Fibroblast of lung (primary cell): ENCODE measurements at regions not wholly inside any gene's neighbourhood (a gene's known extent, or its start where the extent isn't known, plus 50 kb on each side); places are given as distances from the start of the nearest gene placed in this dataset.
A peak's percentile ranks its signal among the peaks of the same experiment; 100 is the strongest.

Experiments used
- DNase-seq, 2 donors: peaks; one replicate each; pipeline versions ENCODE4 v3.0.0 to v3.0.0-alpha.2; 2010; ENCODE audit warnings: low read depth in 2 of 2
- H2AFZ ChIP-seq: 2 replicates; pipeline ENCODE4 v1.5.1; 2012; ENCODE audit warnings: low read length, control low read depth, inconsistent platforms
- H3K27ac ChIP-seq: 2 replicates; pipeline ENCODE4 v1.5.1; 2011; ENCODE audit warnings: low read length, control low read depth; ENCODE audit not compliant: insufficient read depth
- H3K27me3 ChIP-seq: 2 replicates; pipeline ENCODE4 v1.5.1; 2011; ENCODE audit warnings: mild to moderate bottlenecking, low read length; ENCODE audit not compliant: control insufficient read depth, insufficient read depth
- H3K36me3 ChIP-seq: 2 replicates; pipeline ENCODE4 v1.5.1; 2011; ENCODE audit warnings: low read length; ENCODE audit not compliant: control insufficient read depth, insufficient read depth
- H3K4me1 ChIP-seq: 2 replicates; pipeline ENCODE4 v1.5.1; 2011; ENCODE audit warnings: low read length; ENCODE audit not compliant: control insufficient read depth, insufficient read depth; ENCODE audit errors: extremely low read depth
- H3K4me2 ChIP-seq: 2 replicates; pipeline ENCODE4 v1.5.1; 2011; ENCODE audit warnings: low read length, control low read depth; ENCODE audit not compliant: insufficient read depth; ENCODE audit errors: extremely low read depth
- H3K4me3 ChIP-seq, 4 experiments: fragments of 200-600 bp in 1 of 4; sonication (generic) in 1 of 4; replicated peaks in 1 of 4; 2 replicates each; pipeline ENCODE4 v1.5.1; 2011 to 2016; ENCODE audit warnings: low read length in 4 of 4, low read depth in 3 of 4, mild to moderate bottlenecking in 3 of 4, control low read depth in 2 of 4, inconsistent platforms in 1 of 4, mixed read lengths in 1 of 4; ENCODE audit not compliant: insufficient read depth in 1 of 4; ENCODE audit errors: control extremely low read depth in 1 of 4
- H3K79me2 ChIP-seq: 2 replicates; pipeline ENCODE4 v1.5.1; 2012; ENCODE audit warnings: mild to moderate bottlenecking, low read length, inconsistent platforms; ENCODE audit not compliant: control insufficient read depth, insufficient read depth
- H3K9ac ChIP-seq: 2 replicates; pipeline ENCODE4 v1.5.1; 2011; ENCODE audit warnings: mild to moderate bottlenecking, low read length, control low read depth; ENCODE audit not compliant: insufficient read depth
- H3K9me3 ChIP-seq: 2 replicates; pipeline ENCODE4 v1.5.1; 2012; ENCODE audit warnings: low read depth, low read length; ENCODE audit not compliant: control insufficient read depth, insufficient read depth
- H4K20me1 ChIP-seq: 2 replicates; pipeline ENCODE4 v1.5.1; 2011; ENCODE audit warnings: low read length; ENCODE audit not compliant: control insufficient read depth, insufficient read depth; ENCODE audit errors: extremely low read depth
- CTCF ChIP-seq, 2 donors: IDR thresholded peaks in 1 of 2; conservative IDR thresholded peaks in 1 of 2; 1 replicate in 1 of 2; 2 replicates in 1 of 2; pipeline ENCODE4 v1.5.1; 2011 to 2012; ENCODE audit warnings: low read length in 2 of 2, control low read depth in 1 of 2, inconsistent platforms in 1 of 2, low read depth in 1 of 2, mild to moderate bottlenecking in 1 of 2
- EZH2 ChIP-seq: IDR thresholded peaks from 2 replicates; pipeline ENCODE4 v1.5.1; 2012; ENCODE audit warnings: low read length, control low read depth, mild to moderate bottlenecking; ENCODE audit errors: missing control alignments

- H2AFZ ChIP-seq, result no peak overlapping the region
Measured at GRCh38 chr11:109547356-109548027, 125.5 kb downstream of the C11orf87 start.

GRCh38 chr11:109552376-109552775, 130.4 kb downstream of the C11orf87 start:
- no peaks in the 10 kb centered on the region for H3K79me2 ChIP-seq
- no peak overlapping the region for H3K9ac ChIP-seq
- H4K20me1 ChIP-seq, result no peaks in the 10 kb centered on the region
- DNase-seq, result peak in 1 of 2 donors; percentile 41
- H3K27me3 ChIP-seq, result no peaks in the 10 kb centered on the region
- no peaks in the 10 kb centered on the region for H3K9me3 ChIP-seq
- H2AFZ ChIP-seq, result no peak overlapping the region
- no peaks in the 10 kb centered on the region for H3K4me1 ChIP-seq
- no peak overlapping the region for H3K4me3 ChIP-seq
- H3K4me2 ChIP-seq, result no peak overlapping the region
- no peaks in the 10 kb centered on the region for H3K36me3 ChIP-seq
- no peak overlapping the region for H3K27ac ChIP-seq
- no peak for TF ChIP-seq CTCF (conservative IDR thresholded peaks at IDR 0.05 in 1 of 2, IDR thresholded peaks at IDR 0.05 in 1 of 2; ENCODE audit: low read depth in 1 of 2, low read length in 2 of 2)
- no peak for TF ChIP-seq EZH2

More at GRCh38 chr11:109547356-109548027, 125.5 kb downstream of the C11orf87 start:
- H3K4me3 ChIP-seq, result no peak overlapping the region
- H3K4me2 ChIP-seq, result no peak overlapping the region
- H3K79me2 ChIP-seq, result no peaks in the 10 kb centered on the region
- peak; percentile 63 to 91 for DNase-seq
- H3K36me3 ChIP-seq, result no peaks in the 10 kb centered on the region
- TF ChIP-seq EZH2 (no peak), CTCF (conservative IDR thresholded peaks at IDR 0.05 in 1 of 2, IDR thresholded peaks at IDR 0.05 in 1 of 2; ENCODE audit: low read depth in 1 of 2, low read length in 2 of 2) (no peak)
- no peaks in the 10 kb centered on the region for H3K9me3 ChIP-seq
- H3K4me1 ChIP-seq, result no peaks in the 10 kb centered on the region
- no peaks in the 10 kb centered on the region for H3K27me3 ChIP-seq
- H4K20me1 ChIP-seq, result no peaks in the 10 kb centered on the region
- H3K9ac ChIP-seq, result no peak overlapping the region
- H3K27ac ChIP-seq, result no peak overlapping the region

GRCh38 chr11:109553284-109553683, 131.3 kb downstream of the C11orf87 start:
- Histone ChIP-seq H4K20me1 (no peaks in the 10 kb centered on the region), H2AFZ (no peak overlapping the region), H3K27me3 (no peaks in the 10 kb centered on the region), H3K9ac (no peak overlapping the region), H3K4me3 (no peak overlapping the region), H3K36me3 (no peaks in the 10 kb centered on the region), H3K9me3 (no peaks in the 10 kb centered on the region), H3K27ac (no peak overlapping the region), H3K4me2 (no peak overlapping the region), H3K79me2 (no peaks in the 10 kb centered on the region), H3K4me1 (no peaks in the 10 kb centered on the region)
- DNase-seq, result no peak
- TF ChIP-seq EZH2 (no peak), CTCF (conservative IDR thresholded peaks at IDR 0.05 in 1 of 2, IDR thresholded peaks at IDR 0.05 in 1 of 2; ENCODE audit: low read depth in 1 of 2, low read length in 2 of 2) (no peak)
